HCT116 (cell line): ENCODE measurements at regions not wholly inside any gene's neighbourhood (a gene's known extent, or its start where the extent isn't known, plus 50 kb on each side); places are given as distances from the start of the nearest gene placed in this dataset.

Experiments
- ATAC-seq: fragments of 200-7000 bp; cut with Tn5 transposase; 2 replicates; pipeline ENCODE4 v1.9.1; 2020; ENCODE audit warnings: mild to moderate bottlenecking, moderate library complexity
- BruUV-seq: library from RNA; stranded (reverse); fragments of 400-500 nt; replicated peaks from 2 replicates; lab custom pipeline; 2021; lab: Mats Ljungman, UMichigan
- CTCF ChIA-PET: fragments of 300-600 bp; sonication (Branson Sonifier 250); formaldehyde crosslinking; loops from one replicate; lab custom pipeline; 2021; ENCODE audit warnings: antibody characterized with exemption; lab: Charles Lee
- POLR2A ChIA-PET: fragments of 300-600, 350-600 bp; sonication (Branson Sonifier 250); formaldehyde crosslinking; loops from one replicate; lab custom pipeline; 2021; ENCODE audit warnings: antibody characterized with exemption; lab: Charles Lee
- RAD21 ChIA-PET, 2 experiments: fragments of 300-600 bp; sonication (Branson Sonifier 250); formaldehyde crosslinking; loops; one replicate each; lab custom pipeline; 2023; ENCODE audit warnings: low total read pairs in 2 of 2; ENCODE audit not compliant: uncharacterized antibody in 2 of 2, unreplicated experiment in 2 of 2, low non-redundant PET in 1 of 2; lab: Charles Lee
- DNase-seq: peaks from one replicate; pipeline ENCODE4 v3.0.0-alpha.2; 2010; ENCODE audit warnings: low read depth, low spot score
- H2AFZ ChIP-seq: fragments of 200-600 bp; shearing (Covaris generic), sonication (generic); 2 replicates; pipeline ENCODE4 v1.6.1; 2017; ENCODE audit warnings: low read depth, mixed run types, mixed read lengths, antibody characterized with exemption, low read length; ENCODE audit not compliant: poor library complexity, severe bottlenecking
- H3K27ac ChIP-seq: 2 replicates; pipeline ENCODE4 v1.5.1; 2012; ENCODE audit warnings: low read depth, low read length
- H3K27me3 ChIP-seq: fragments of 200-600 bp; sonication (generic); 2 replicates; pipeline ENCODE4 v1.6.1; 2016; ENCODE audit warnings: mixed run types, low read length, mixed read lengths; ENCODE audit not compliant: insufficient read depth
- H3K36me3 ChIP-seq, 2 experiments: fragments of 200-500 bp in 1 of 2; fragments of 200-600 bp in 1 of 2; sonication (Bioruptor generic) in 1 of 2; sonication (generic) in 1 of 2; 2 replicates each; pipeline versions ENCODE4 v1.5.1 to v1.6.1; 2014 to 2016; ENCODE audit warnings: low read length in 2 of 2, inconsistent platforms in 1 of 2, mixed read lengths in 1 of 2, mixed run types in 1 of 2; ENCODE audit not compliant: insufficient read depth in 2 of 2, control insufficient read depth in 1 of 2
- H3K4me1 ChIP-seq, 2 experiments: fragments of 200-600 bp in 1 of 2; sonication (generic) in 1 of 2; 2 replicates each; pipeline versions ENCODE4 v1.5.1 to v1.6.1; 2012 to 2017; ENCODE audit warnings: low read length in 2 of 2, inconsistent platforms in 1 of 2, mild to moderate bottlenecking in 1 of 2, mixed read lengths in 1 of 2, mixed run types in 1 of 2, moderate library complexity in 1 of 2; ENCODE audit not compliant: insufficient read depth in 2 of 2, control insufficient read depth in 1 of 2
- H3K4me2 ChIP-seq: fragments of 200-600 bp; sonication (generic); 2 replicates; pipeline ENCODE4 v1.6.1; 2017; ENCODE audit warnings: mixed run types, low read length, mixed read lengths
- H3K4me3 ChIP-seq, 2 experiments: fragments of 200-600 bp in 1 of 2; sonication (generic) in 1 of 2; replicated peaks in 1 of 2; 2 replicates each; pipeline ENCODE4 v1.5.1; 2011 to 2016; ENCODE audit warnings: low read length in 2 of 2, control low read depth in 1 of 2, low read depth in 1 of 2, mild to moderate bottlenecking in 1 of 2, mixed read lengths in 1 of 2, mixed run types in 1 of 2
- H3K79me2 ChIP-seq: fragments of 200-600 bp; sonication (generic); 2 replicates; pipeline ENCODE4 v1.6.1; 2017; ENCODE audit warnings: mild to moderate bottlenecking, mixed run types, low read length, moderate library complexity, mixed read lengths; ENCODE audit not compliant: insufficient read depth
- H3K9ac ChIP-seq: fragments of 200-600 bp; sonication (generic); 2 replicates; pipeline ENCODE4 v1.6.1; 2016; ENCODE audit warnings: low read length, mixed read lengths
- H3K9me2 ChIP-seq: fragments of 200-600 bp; sonication (generic), shearing (Covaris generic); 2 replicates; pipeline ENCODE4 v1.6.1; 2017; ENCODE audit warnings: mixed run types, mild to moderate bottlenecking, moderate library complexity; ENCODE audit not compliant: insufficient read depth
- H3K9me3 ChIP-seq, 2 experiments: fragments of 200-500 bp in 1 of 2; fragments of 200-600 bp in 1 of 2; sonication (Bioruptor generic) in 1 of 2; sonication (generic) in 1 of 2; 2 replicates each; pipeline ENCODE4 v1.6.1; 2014 to 2017; ENCODE audit warnings: low read length in 2 of 2, mixed read lengths in 2 of 2, inconsistent platforms in 1 of 2, low read depth in 1 of 2, mild to moderate bottlenecking in 1 of 2, mixed run types in 1 of 2, moderate library complexity in 1 of 2; ENCODE audit not compliant: control insufficient read depth in 1 of 2, insufficient read depth in 1 of 2
- H4K20me1 ChIP-seq: fragments of 200-600 bp; sonication (generic), shearing (Covaris generic); 2 replicates; pipeline ENCODE4 v1.6.1; 2017; ENCODE audit warnings: mixed run types, mild to moderate bottlenecking, moderate library complexity; ENCODE audit not compliant: insufficient read depth
- CEBPB ChIP-seq: IDR thresholded peaks from 2 replicates; pipeline ENCODE4 v1.6.1; 2012; ENCODE audit warnings: low read depth
- CTCF ChIP-seq, 3 experiments: fragments of 200-600 bp in 1 of 3; sonication (generic) in 1 of 3; IDR thresholded peaks in 2 of 3; conservative IDR thresholded peaks in 1 of 3; 2 replicates each; pipeline ENCODE4 v1.5.1; 2012 to 2017; ENCODE audit warnings: low read depth in 2 of 3, low read length in 2 of 3, antibody characterized with exemption in 1 of 3, borderline replicate concordance in 1 of 3, control low read depth in 1 of 3, mild to moderate bottlenecking in 1 of 3, mixed read lengths in 1 of 3, mixed run types in 1 of 3, moderate library complexity in 1 of 3; ENCODE audit not compliant: insufficient read depth in 1 of 3
- ELF1 ChIP-seq: IDR thresholded peaks from 2 replicates; pipeline ENCODE4 v1.6.1; 2012; ENCODE audit warnings: low read depth, borderline replicate concordance
- JUND ChIP-seq: IDR thresholded peaks from 2 replicates; pipeline ENCODE4 v1.6.1; 2012
- POLR2A ChIP-seq: IDR thresholded peaks from 2 replicates; pipeline ENCODE4 v1.7.0; 2011; ENCODE audit warnings: borderline replicate concordance; ENCODE audit not compliant: insufficient read depth, insufficient read length; ENCODE audit errors: extremely low read depth
- POLR2AphosphoS5 ChIP-seq: IDR thresholded peaks from 2 replicates; pipeline ENCODE4 v1.6.1; 2011; ENCODE audit warnings: mild to moderate bottlenecking, low read depth, low read length, moderate library complexity
- SRF ChIP-seq: IDR thresholded peaks from 2 replicates; pipeline ENCODE4 v1.6.1; 2012; ENCODE audit warnings: low read depth
- TCF7L2 ChIP-seq: IDR thresholded peaks from 2 replicates; pipeline ENCODE4 v1.7.0; 2011; ENCODE audit warnings: borderline replicate concordance, inconsistent platforms; ENCODE audit not compliant: insufficient read depth, insufficient read length; ENCODE audit errors: extremely low read depth
- ZFX ChIP-seq: fragments of 450-650 bp; IDR thresholded peaks from 2 replicates; pipeline ENCODE4 v1.6.1; 2017
- ZNF274 ChIP-seq: fragments of 200-500 bp; sonication (Bioruptor generic); IDR thresholded peaks from 2 replicates; pipeline ENCODE4 v1.6.1; 2014; ENCODE audit warnings: mild to moderate bottlenecking, low read depth, low read length, inconsistent platforms
- intact Hi-C: fragments of 100-400 bp; cut with micrococcal nuclease; formaldehyde crosslinking; loops from 2 replicates; pipeline ENCODE4 v1.10.0; 2022

GRCh38 chr14:97788846-97789526 lies 991.8 kb downstream of the VRK1 start:
- ChIA-PET CTCF (no interaction called here), RAD21 (no interaction called here), POLR2A (no interaction called here)
- Histone ChIP-seq H3K4me2 (no peak overlapping the region), H3K79me2 (no peaks in the 10 kb centered on the region), H3K9ac (no peak overlapping the region), H3K4me3 (no peak overlapping the region), H3K4me1 (no peaks in the 10 kb centered on the region), H2AFZ (no peak overlapping the region), H3K36me3 (no peaks in the 10 kb centered on the region), H4K20me1 (no peaks in the 10 kb centered on the region), H3K27ac (no peak overlapping the region), H3K27me3 (no peaks in the 10 kb centered on the region), H3K9me2 (no peaks in the 10 kb centered on the region), H3K9me3 (no peaks in the 10 kb centered on the region)
- intact Hi-C loops: no loop called here
- DNase-seq (no peak), ATAC-seq (no peak)
- no TSS peak for BruUV-seq
- no peak for TF ChIP-seq CTCF (IDR thresholded peaks at IDR 0.05 in 2 of 3, conservative IDR thresholded peaks at IDR 0.05 in 1 of 3; ENCODE audit: borderline replicate concordance in 1 of 3, insufficient read depth in 1 of 3, low read depth in 2 of 3, low read length in 2 of 3)
- TF ChIP-seq TCF7L2: no peak
- no peak for TF ChIP-seq CEBPB

- Histone ChIP-seq H3K27me3 (no peaks in the 10 kb centered on the region), H3K9me2 (no peaks in the 10 kb centered on the region), H3K4me1 (no peaks in the 10 kb centered on the region), H3K27ac (no peak overlapping the region), H3K4me3 (no peak overlapping the region), H3K9me3 (no peaks in the 10 kb centered on the region), H3K9ac (no peak overlapping the region), H2AFZ (no peak overlapping the region), H4K20me1 (no peaks in the 10 kb centered on the region), H3K4me2 (no peak overlapping the region), H3K79me2 (no peaks in the 10 kb centered on the region), H3K36me3 (no peaks in the 10 kb centered on the region)
- ATAC-seq (no peak), DNase-seq (no peak)
- no TSS peak for BruUV-seq
- intact Hi-C loops: no loop called here
- ChIA-PET CTCF (no interaction called here), POLR2A (no interaction called here), RAD21 (no interaction called here)
- TF ChIP-seq ELF1 (no peak), JUND (no peak), POLR2AphosphoS5 (no peak), ZNF274 (no peak), POLR2A (no peak), ZFX (no peak), SRF (no peak)
Observed at GRCh38 chr14:97791072-97791471, 993.9 kb downstream of the VRK1 start.
